ENCODE measurements at regions not wholly inside any gene's neighbourhood (a gene's known extent, or its start where the extent isn't known, plus 50 kb on each side); places are given as distances from the start of the nearest gene placed in this dataset.
"Not testable (repeated sequence)": the region's sequence is repeated elsewhere in the genome, so short reads cannot be mapped to it uniquely, and the experiment has no call there.

GRCh38 chr7:3177271-3177670 lies 123.8 kb upstream of the SDK1 start:
- H3K4me1 ChIP-seq (ENCODE audit: insufficient read depth, low read length) = no peaks in the 10 kb centered on the region
- DNase-seq = no peak
- no peaks in the 10 kb centered on the region for H3K27me3 ChIP-seq (ENCODE audit: insufficient read depth, low read length)
- H3K36me3 Mint-ChIP-seq = no peaks in the 10 kb centered on the region
- H3K4me1 Mint-ChIP-seq = no peaks in the 10 kb centered on the region
- H3K9me3 ChIP-seq (ENCODE audit: control insufficient read depth in 1 of 2, low read length in 2 of 2) = no peaks in the 10 kb centered on the region
- H3K36me3 ChIP-seq (ENCODE audit: insufficient read depth, low read length) = no peaks in the 10 kb centered on the region
- no peak overlapping the region for H3K4me3 ChIP-seq (ENCODE audit: low read length in 2 of 2)
- intact Hi-C loops (cut with micrococcal nuclease) = no loop called here
- ChIA-PET CTCF (ENCODE audit: partially characterized antibody) (no interaction called here), POLR2A (ENCODE audit: partially characterized antibody) (no interaction called here)
- H3K27ac Mint-ChIP-seq = no peak overlapping the region
- H3K27me3 Mint-ChIP-seq = peaks cover 6 to 7% of the 10 kb centered on the region in 2 donors
- no peak overlapping the region for H3K4me3 Mint-ChIP-seq
- H3K9me3 Mint-ChIP-seq = no peaks in the 10 kb centered on the region
- H3K27ac ChIP-seq (ENCODE audit: low read depth, low read length) = no peak overlapping the region

DNA sequence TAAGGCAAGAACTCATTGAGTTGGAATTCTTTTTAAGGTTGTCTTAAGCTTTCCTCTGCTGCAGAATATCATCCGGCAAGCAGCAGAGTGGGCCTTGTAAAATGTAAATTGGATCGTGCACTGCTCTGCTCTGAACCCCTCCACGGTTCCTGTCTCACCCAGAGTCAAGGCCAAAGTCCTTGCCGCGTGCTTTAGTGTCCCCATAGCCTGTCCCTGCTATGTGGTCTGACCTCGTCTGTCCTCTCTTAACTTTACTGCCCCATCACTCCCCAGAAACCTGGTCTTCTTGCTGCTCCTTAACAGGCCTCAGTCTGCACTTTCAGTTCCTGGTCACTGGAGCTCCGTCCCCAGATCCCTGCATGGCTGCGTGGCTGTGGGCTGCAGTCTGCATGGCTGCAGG lies 121.6 kb upstream of the SDK1 start:
- ChIA-PET POLR2A (ENCODE audit: partially characterized antibody) (no interaction called here), CTCF (ENCODE audit: partially characterized antibody) (no interaction called here)
- Histone ChIP-seq H3K36me3 (ENCODE audit: insufficient read depth, low read length) (no peaks in the 10 kb centered on the region), H3K9me3 (ENCODE audit: control insufficient read depth in 1 of 2, low read length in 2 of 2) (no peaks in the 10 kb centered on the region), H3K4me3 (ENCODE audit: low read length in 2 of 2) (no peak overlapping the region), H3K4me1 (ENCODE audit: insufficient read depth, low read length) (no peaks in the 10 kb centered on the region), H3K27ac (ENCODE audit: low read depth, low read length) (no peak overlapping the region), H3K27me3 (ENCODE audit: insufficient read depth, low read length) (no peaks in the 10 kb centered on the region)
- H3K4me1 Mint-ChIP-seq = no peaks in the 10 kb centered on the region
- no peak overlapping the region for H3K27ac Mint-ChIP-seq
- H3K36me3 Mint-ChIP-seq = no peaks in the 10 kb centered on the region
- peaks cover 0 to 2% (median 0%) of the 10 kb centered on the region in 8 donors for H3K9me3 Mint-ChIP-seq
- intact Hi-C loops (cut with micrococcal nuclease) = no loop called here
- H3K27me3 Mint-ChIP-seq = peaks cover 2 to 4% of the 10 kb centered on the region in 2 donors
- DNase-seq = no peak
- no peak overlapping the region for H3K4me3 Mint-ChIP-seq

DNA sequence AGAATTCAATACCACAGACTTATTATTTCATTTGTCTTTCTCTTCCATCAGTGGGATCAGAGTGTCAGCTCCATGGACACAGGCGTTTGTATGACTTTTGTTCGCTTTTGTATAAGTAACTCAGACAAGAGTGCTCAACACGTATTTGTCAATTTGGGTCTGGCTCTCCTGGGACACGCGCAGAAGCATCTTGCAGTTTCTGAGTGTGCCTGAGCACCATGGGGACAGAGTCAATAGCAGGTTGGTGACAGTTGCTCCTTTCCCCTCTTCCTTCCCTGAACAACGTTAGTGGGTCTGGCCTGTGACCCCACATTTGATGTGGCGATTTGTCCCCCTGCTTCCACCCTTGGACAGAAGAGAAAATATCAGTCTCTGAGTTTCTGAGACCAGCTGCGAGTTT lies 120.4 kb upstream of the SDK1 start:
- peaks cover 2 to 4% of the 10 kb centered on the region in 2 donors for H3K27me3 Mint-ChIP-seq
- H3K27ac ChIP-seq (ENCODE audit: low read depth, low read length) = no peak overlapping the region
- H3K9me3 ChIP-seq (ENCODE audit: control insufficient read depth in 1 of 2, low read length in 2 of 2) = no peaks in the 10 kb centered on the region
- no peaks in the 10 kb centered on the region for H3K36me3 Mint-ChIP-seq
- H3K4me1 Mint-ChIP-seq = no peaks in the 10 kb centered on the region
- no peak overlapping the region for H3K27ac Mint-ChIP-seq
- intact Hi-C loops (cut with micrococcal nuclease) = no loop called here
- H3K4me3 Mint-ChIP-seq = no peak overlapping the region
- no peaks in the 10 kb centered on the region for H3K4me1 ChIP-seq (ENCODE audit: insufficient read depth, low read length)
- ChIA-PET CTCF (ENCODE audit: partially characterized antibody) (no interaction called here), POLR2A (ENCODE audit: partially characterized antibody) (no interaction called here)
- H3K4me3 ChIP-seq (ENCODE audit: low read length in 2 of 2) = no peak overlapping the region
- H3K9me3 Mint-ChIP-seq = peaks cover 0 to 2% (median 0%) of the 10 kb centered on the region in 8 donors
- no peak for DNase-seq
- H3K27me3 ChIP-seq (ENCODE audit: insufficient read depth, low read length) = no peaks in the 10 kb centered on the region
- H3K36me3 ChIP-seq (ENCODE audit: insufficient read depth, low read length) = no peaks in the 10 kb centered on the region

DNA sequence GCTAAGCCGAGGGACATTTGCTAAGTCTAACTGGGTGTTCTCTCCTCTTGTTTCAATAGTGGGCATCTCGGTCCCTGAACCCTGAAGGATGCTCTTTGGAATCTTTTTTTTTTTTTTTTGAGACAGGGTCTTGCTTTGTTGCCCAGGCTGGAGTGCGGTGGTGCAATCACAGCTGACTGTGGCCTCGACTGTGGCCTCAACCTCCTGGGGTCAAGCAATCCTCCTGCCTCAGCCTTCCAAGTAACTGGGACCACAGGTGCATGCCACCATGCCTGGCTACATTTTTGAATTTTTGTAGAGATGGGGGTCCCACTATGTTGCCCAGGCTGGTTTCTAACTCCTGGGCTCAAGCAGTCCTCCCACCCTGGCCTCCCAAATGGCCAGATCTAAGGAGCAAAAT lies 119.0 kb upstream of the SDK1 start:
- intact Hi-C loops (cut with micrococcal nuclease); POLR2A ChIA-PET (ENCODE audit: partially characterized antibody); H3K36me3 Mint-ChIP-seq; H3K27ac ChIP-seq (ENCODE audit: low read depth, low read length); H3K9me3 Mint-ChIP-seq; H3K4me1 ChIP-seq (ENCODE audit: insufficient read depth, low read length); DNase-seq; H3K36me3 ChIP-seq (ENCODE audit: insufficient read depth, low read length); H3K9me3 ChIP-seq (ENCODE audit: control insufficient read depth in 1 of 2, low read length in 2 of 2); H3K4me1 Mint-ChIP-seq; H3K27me3 ChIP-seq (ENCODE audit: insufficient read depth, low read length); H3K4me3 Mint-ChIP-seq; H3K4me3 ChIP-seq (ENCODE audit: low read length in 2 of 2); H3K27me3 Mint-ChIP-seq: not testable (repeated sequence)
- CTCF ChIA-PET (ENCODE audit: partially characterized antibody) = interaction anchor here (0.7 kb wide), 1 partner anchor 349 kb away, joined by 3 read pairs; no protein-coding TSS in a partner anchor
- H3K27ac Mint-ChIP-seq = peak overlapping the region in 1 of 7 donors; percentile 29

DNA sequence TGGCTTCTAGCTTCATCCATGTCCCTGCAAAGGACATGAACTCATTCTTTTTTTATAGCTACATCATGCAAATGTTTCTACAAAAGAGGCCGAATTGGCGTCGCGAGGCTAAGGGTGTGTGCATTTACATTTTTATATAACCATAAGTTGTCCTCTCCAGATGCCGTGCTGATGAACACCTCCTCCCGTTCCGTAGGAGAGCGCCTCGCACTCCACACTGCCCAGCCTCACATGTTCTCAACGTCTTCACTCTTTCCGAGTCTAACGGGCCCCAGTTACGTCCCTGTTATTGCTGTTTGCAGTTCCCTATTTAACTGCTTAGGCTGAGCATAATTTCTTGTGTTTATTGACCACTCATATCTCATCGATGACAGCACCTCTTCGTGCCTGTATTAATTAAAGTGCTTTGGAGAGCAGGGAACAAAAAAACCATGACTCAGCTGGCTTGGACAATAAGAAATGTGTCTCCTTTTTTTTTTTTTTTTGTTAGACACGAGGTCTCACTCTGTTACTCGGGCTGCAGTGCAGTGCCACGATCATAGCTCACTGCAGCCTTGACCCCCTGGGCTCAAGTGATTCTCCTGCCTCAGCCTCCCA lies 113.5 kb upstream of the SDK1 start:
- ChIA-PET POLR2A (ENCODE audit: partially characterized antibody) (no interaction called here), CTCF (ENCODE audit: partially characterized antibody) (no interaction called here)

GRCh38 chr7:3188946-3189345 lies 112.1 kb upstream of the SDK1 start:
- H3K4me1 ChIP-seq (ENCODE audit: insufficient read depth, low read length) = no peaks in the 10 kb centered on the region
- no peaks in the 10 kb centered on the region for H3K36me3 ChIP-seq (ENCODE audit: insufficient read depth, low read length)
- no peak overlapping the region for H3K4me3 ChIP-seq (ENCODE audit: low read length in 2 of 2)
- ChIA-PET CTCF (ENCODE audit: partially characterized antibody) (no interaction called here), POLR2A (ENCODE audit: partially characterized antibody) (no interaction called here)
- Mint-ChIP-seq H3K27me3 (peaks cover 0 to 3% of the 10 kb centered on the region in 2 donors), H3K4me3 (no peak overlapping the region), H3K36me3 (no peaks in the 10 kb centered on the region), H3K4me1 (no peaks in the 10 kb centered on the region), H3K27ac (no peak overlapping the region), H3K9me3 (peaks cover 0 to 2% (median 0%) of the 10 kb centered on the region in 8 donors)
- H3K27ac ChIP-seq (ENCODE audit: low read depth, low read length) = no peak overlapping the region
- H3K9me3 ChIP-seq (ENCODE audit: control insufficient read depth in 1 of 2, low read length in 2 of 2) = no peaks in the 10 kb centered on the region
- intact Hi-C loops (cut with micrococcal nuclease) = no loop called here
- no peaks in the 10 kb centered on the region for H3K27me3 ChIP-seq (ENCODE audit: insufficient read depth, low read length)
- no peak for DNase-seq

More for the DNA sequence above, 113.5 kb upstream of the SDK1 start:
- no peak for DNase-seq
- Histone ChIP-seq H3K27me3 (ENCODE audit: insufficient read depth, low read length) (no peaks in the 10 kb centered on the region), H3K36me3 (ENCODE audit: insufficient read depth, low read length) (no peaks in the 10 kb centered on the region), H3K27ac (ENCODE audit: low read depth, low read length) (no peak overlapping the region), H3K9me3 (ENCODE audit: control insufficient read depth in 1 of 2, low read length in 2 of 2) (no peaks in the 10 kb centered on the region), H3K4me3 (ENCODE audit: low read length in 2 of 2) (no peak overlapping the region), H3K4me1 (ENCODE audit: insufficient read depth, low read length) (no peaks in the 10 kb centered on the region)
- Mint-ChIP-seq H3K27ac (no peak overlapping the region), H3K4me3 (no peak overlapping the region), H3K27me3 (peaks cover 0 to 3% of the 10 kb centered on the region in 2 donors), H3K9me3 (peaks cover 0 to 2% (median 0%) of the 10 kb centered on the region in 8 donors), H3K4me1 (no peaks in the 10 kb centered on the region), H3K36me3 (no peaks in the 10 kb centered on the region)
- intact Hi-C loops (cut with micrococcal nuclease) = no loop called here

DNA sequence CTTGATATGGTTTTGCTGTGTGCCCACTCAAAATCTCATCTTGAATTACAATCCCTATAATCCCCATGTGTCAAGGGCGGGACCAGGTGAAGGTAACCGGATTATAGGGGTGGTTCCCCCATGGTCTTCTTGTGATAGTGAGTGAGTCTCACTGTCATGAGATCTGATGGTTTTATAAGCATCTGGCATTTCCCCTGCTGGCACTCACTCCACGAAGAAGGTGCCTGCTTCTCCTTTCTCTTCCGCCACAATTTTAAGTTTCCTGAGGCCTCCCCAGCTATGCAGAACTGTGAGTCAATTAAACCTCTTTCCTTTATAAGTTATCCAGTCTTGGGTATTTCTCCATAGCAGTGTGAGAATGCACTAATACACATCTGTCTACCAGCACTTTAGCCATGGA lies 109.5 kb upstream of the SDK1 start:
- ChIA-PET CTCF (ENCODE audit: partially characterized antibody) (no interaction called here), POLR2A (ENCODE audit: partially characterized antibody) (no interaction called here)
- Mint-ChIP-seq H3K9me3 (peaks cover 0 to 3% (median 0%) of the 10 kb centered on the region in 8 donors), H3K4me1 (no peaks in the 10 kb centered on the region), H3K27me3 (peaks cover 5 to 7% of the 10 kb centered on the region in 2 donors), H3K27ac (peak overlapping the region in 1 of 7 donors; percentile 50), H3K4me3 (no peak overlapping the region), H3K36me3 (no peaks in the 10 kb centered on the region)
- Histone ChIP-seq H3K9me3 (ENCODE audit: control insufficient read depth in 1 of 2, low read length in 2 of 2) (no peaks in the 10 kb centered on the region), H3K4me1 (ENCODE audit: insufficient read depth, low read length) (no peaks in the 10 kb centered on the region), H3K27ac (ENCODE audit: low read depth, low read length) (no peak overlapping the region), H3K36me3 (ENCODE audit: insufficient read depth, low read length) (no peaks in the 10 kb centered on the region), H3K4me3 (ENCODE audit: low read length in 2 of 2) (no peak overlapping the region), H3K27me3 (ENCODE audit: insufficient read depth, low read length) (no peaks in the 10 kb centered on the region)
- intact Hi-C loops (cut with micrococcal nuclease) = no loop called here
- no peak for DNase-seq

- Mint-ChIP-seq H3K9me3 (peaks cover 0 to 3% (median 0%) of the 10 kb centered on the region in 8 donors), H3K4me3 (no peak overlapping the region), H3K27ac (no peak overlapping the region), H3K36me3 (no peaks in the 10 kb centered on the region), H3K27me3 (peaks cover 10% of the 10 kb centered on the region in 2 donors), H3K4me1 (no peaks in the 10 kb centered on the region)
- no peaks in the 10 kb centered on the region for H3K9me3 ChIP-seq (ENCODE audit: control insufficient read depth in 1 of 2, low read length in 2 of 2)
- POLR2A ChIA-PET (ENCODE audit: partially characterized antibody) = no interaction called here
- no peak overlapping the region for H3K4me3 ChIP-seq (ENCODE audit: low read length in 2 of 2)
- H3K36me3 ChIP-seq (ENCODE audit: insufficient read depth, low read length) = no peaks in the 10 kb centered on the region
- no peak for DNase-seq
- CTCF ChIA-PET (ENCODE audit: partially characterized antibody) = no interaction called here
- H3K27me3 ChIP-seq (ENCODE audit: insufficient read depth, low read length) = no peaks in the 10 kb centered on the region
- intact Hi-C loops (cut with micrococcal nuclease) = no loop called here
- no peaks in the 10 kb centered on the region for H3K4me1 ChIP-seq (ENCODE audit: insufficient read depth, low read length)
- H3K27ac ChIP-seq (ENCODE audit: low read depth, low read length) = no peak overlapping the region
Observed at GRCh38 chr7:3192669-3193068, 108.4 kb upstream of the SDK1 start.
